HG02571 (cell line): ENCODE measurements at regions not wholly inside any gene's neighbourhood (a gene's known extent, or its start where the extent isn't known, plus 50 kb on each side); places are given as distances from the start of the nearest gene placed in this dataset.

Experiments
- ATAC-seq: cut with Tn5 transposase; IDR thresholded peaks from one replicate; pipeline ENCODE4 v1.9.1; 2021; ENCODE audit warnings: mild to moderate bottlenecking, moderate library complexity; ENCODE audit not compliant: unreplicated experiment

GRCh38 chr11:109853156-109853776 is 239.9 kb upstream of the ZC3H12C start:
- peak; percentile 65 for ATAC-seq

GRCh38 chr11:109854731-109855130 is 238.5 kb upstream of the ZC3H12C start:
- ATAC-seq: no peak

GRCh38 chr11:109856928-109857327 is 236.3 kb upstream of the ZC3H12C start:
- no peak for ATAC-seq

- no peak for ATAC-seq
These were observed 235.6 kb upstream of the ZC3H12C start for GRCh38 chr11:109857637-109858036.

- ATAC-seq: no peak
These were observed 235.0 kb upstream of the ZC3H12C start for GRCh38 chr11:109858152-109858551.

- no peak for ATAC-seq
These were observed 234.0 kb upstream of the ZC3H12C start for GRCh38 chr11:109859045-109859724.

GRCh38 chr11:109862835-109863234 is 230.4 kb upstream of the ZC3H12C start:
- no peak for ATAC-seq

GRCh38 chr11:109864151-109864661 is 229.0 kb upstream of the ZC3H12C start:
- peak; percentile 96 for ATAC-seq

- ATAC-seq: peak; percentile 27
These were observed 228.2 kb upstream of the ZC3H12C start for GRCh38 chr11:109864834-109865547.

GRCh38 chr11:109865548-109866186 is 227.5 kb upstream of the ZC3H12C start:
- no peak for ATAC-seq

- no peak for ATAC-seq
These were observed 225.4 kb upstream of the ZC3H12C start for GRCh38 chr11:109867784-109868183.

GRCh38 chr11:109869536-109869935 is 223.7 kb upstream of the ZC3H12C start:
- no peak for ATAC-seq

GRCh38 chr11:109870297-109870696 is 222.9 kb upstream of the ZC3H12C start:
- ATAC-seq: no peak

- ATAC-seq: no peak
These were observed 216.1 kb upstream of the ZC3H12C start for GRCh38 chr11:109877043-109877442.

- no peak for ATAC-seq
These were observed 208.7 kb upstream of the ZC3H12C start for GRCh38 chr11:109884501-109884900.

GRCh38 chr11:109885006-109885405 is 208.2 kb upstream of the ZC3H12C start:
- no peak for ATAC-seq

- ATAC-seq: no peak
These were observed 200.8 kb upstream of the ZC3H12C start for GRCh38 chr11:109892321-109892794.

- no peak for ATAC-seq
These were observed 198.9 kb upstream of the ZC3H12C start for GRCh38 chr11:109894242-109894641.

GRCh38 chr11:109898592-109898991 is 194.6 kb upstream of the ZC3H12C start:
- ATAC-seq: no peak

GRCh38 chr11:109902764-109903433 is 190.3 kb upstream of the ZC3H12C start:
- no peak for ATAC-seq

- ATAC-seq: no peak
These were observed 181.7 kb upstream of the ZC3H12C start for GRCh38 chr11:109911488-109911887.
